ENCODE measurements at regions not wholly inside any gene's neighbourhood (a gene's known extent, or its start where the extent isn't known, plus 50 kb on each side); places are given as distances from the start of the nearest gene placed in this dataset.

DNA sequence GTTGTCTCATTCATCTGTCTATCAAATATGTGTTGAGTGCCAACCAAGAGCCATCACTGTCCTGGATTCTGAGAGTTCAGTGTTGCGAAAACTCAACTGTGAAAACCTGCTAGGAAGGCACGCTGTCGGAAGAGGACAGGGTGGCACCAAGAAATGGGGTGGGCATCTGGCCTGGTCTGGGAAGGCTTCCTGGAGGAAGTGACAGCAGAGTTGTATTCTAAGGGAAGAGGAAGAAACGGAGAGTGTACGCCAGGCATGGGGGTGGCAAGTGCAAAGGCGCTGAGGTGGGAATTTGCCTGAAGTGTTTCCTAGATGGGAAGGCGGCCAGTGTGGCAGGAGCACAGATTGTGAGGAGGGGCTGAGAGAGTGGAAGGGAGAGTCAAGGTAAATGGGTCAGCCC is 91.2 kb downstream of the ANKRD60 start:
- Histone ChIP-seq H3K79me2 (ENCODE audit: insufficient read depth, low read length) (no peaks in the 10 kb centered on the region), H3K9me2 (ENCODE audit: insufficient read depth) (no peaks in the 10 kb centered on the region), H3K27ac (ENCODE audit: low read depth, low read length) (no peak overlapping the region), H3K9me3 (ENCODE audit: control insufficient read depth in 1 of 2, insufficient read depth in 1 of 2, low read depth in 1 of 2, low read length in 2 of 2) (no peaks in the 10 kb centered on the region), H3K4me2 (ENCODE audit: low read length) (no peak overlapping the region), H2AFZ (ENCODE audit: low read depth, low read length, poor library complexity, severe bottlenecking) (no peak overlapping the region), H3K4me3 (replicated peaks in 1 of 2; ENCODE audit: low read depth in 1 of 2, low read length in 2 of 2) (no peak overlapping the region), H3K4me1 (ENCODE audit: control insufficient read depth in 1 of 2, insufficient read depth in 2 of 2, low read length in 2 of 2) (peaks cover 0 to under 1% of the 10 kb centered on the region in 2 experiments; a peak in 1 of 4 replicates), H3K9ac (ENCODE audit: low read length) (no peak overlapping the region), H3K27me3 (ENCODE audit: insufficient read depth, low read length) (peaks cover 82% of the 10 kb centered on the region), H4K20me1 (ENCODE audit: insufficient read depth) (no peaks in the 10 kb centered on the region; the same call in 1 of the 2 replicates), H3K36me3 (ENCODE audit: control insufficient read depth in 1 of 2, insufficient read depth in 2 of 2, low read length in 2 of 2) (no peaks in the 10 kb centered on the region)
- POLR2A ChIA-PET = no interaction called here
- CTCF ChIA-PET = no interaction called here
- DNase-seq (ENCODE audit: low read depth, low spot score) = no peak
- ATAC-seq = no peak
- RAD21 ChIA-PET (ENCODE audit: low non-redundant PET in 1 of 2, low total read pairs in 2 of 2, uncharacterized antibody in 2 of 2, unreplicated experiment in 2 of 2) = no interaction called here
- no TSS peak for BruUV-seq (replicated peaks)
- no peak for TF ChIP-seq ZNF274 (IDR thresholded peaks at IDR 0.05; ENCODE audit: low read depth, low read length)
- intact Hi-C loops (cut with micrococcal nuclease) = no loop called here

DNA sequence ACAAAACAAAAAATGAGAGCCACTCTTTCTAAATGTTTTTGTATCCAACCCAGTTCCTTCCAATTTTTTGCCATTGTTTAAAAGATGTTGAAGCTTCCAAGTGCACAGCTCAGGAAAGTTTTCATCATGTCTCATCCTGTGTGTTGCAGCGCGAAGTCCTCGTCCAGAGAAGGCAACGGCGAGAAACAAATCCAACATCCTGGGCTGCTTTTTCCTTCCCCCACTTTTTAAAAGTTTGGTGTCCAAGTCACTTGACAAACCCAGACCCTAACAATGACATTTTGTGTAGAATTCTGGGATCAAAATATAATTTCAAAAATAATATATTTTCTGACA is 92.3 kb downstream of the ANKRD60 start:
- no peak overlapping the region for H2AFZ ChIP-seq (ENCODE audit: low read depth, low read length, poor library complexity, severe bottlenecking)
- DNase-seq (ENCODE audit: low read depth, low spot score) (no peak), ATAC-seq (no peak)
- H3K9me2 ChIP-seq (ENCODE audit: insufficient read depth) = no peaks in the 10 kb centered on the region
- no peaks in the 10 kb centered on the region for H3K79me2 ChIP-seq (ENCODE audit: insufficient read depth, low read length)
- TF ChIP-seq RAD21 (IDR thresholded peaks at IDR 0.05; ENCODE audit: low read depth) (no peak), FOSL1 (IDR thresholded peaks at IDR 0.05; ENCODE audit: low read depth) (no peak), EZH2phosphoT487 (IDR thresholded peaks at IDR 0.05; ENCODE audit: borderline replicate concordance) (no peak), ELF1 (IDR thresholded peaks at IDR 0.05; ENCODE audit: borderline replicate concordance, low read depth) (no peak), TCF7L2 (IDR thresholded peaks at IDR 0.05; ENCODE audit: borderline replicate concordance, extremely low read depth, insufficient read depth, insufficient read length) (no peak), CEBPB (IDR thresholded peaks at IDR 0.05; ENCODE audit: low read depth) (no peak)
- TF ChIP-seq, protein P1, sequence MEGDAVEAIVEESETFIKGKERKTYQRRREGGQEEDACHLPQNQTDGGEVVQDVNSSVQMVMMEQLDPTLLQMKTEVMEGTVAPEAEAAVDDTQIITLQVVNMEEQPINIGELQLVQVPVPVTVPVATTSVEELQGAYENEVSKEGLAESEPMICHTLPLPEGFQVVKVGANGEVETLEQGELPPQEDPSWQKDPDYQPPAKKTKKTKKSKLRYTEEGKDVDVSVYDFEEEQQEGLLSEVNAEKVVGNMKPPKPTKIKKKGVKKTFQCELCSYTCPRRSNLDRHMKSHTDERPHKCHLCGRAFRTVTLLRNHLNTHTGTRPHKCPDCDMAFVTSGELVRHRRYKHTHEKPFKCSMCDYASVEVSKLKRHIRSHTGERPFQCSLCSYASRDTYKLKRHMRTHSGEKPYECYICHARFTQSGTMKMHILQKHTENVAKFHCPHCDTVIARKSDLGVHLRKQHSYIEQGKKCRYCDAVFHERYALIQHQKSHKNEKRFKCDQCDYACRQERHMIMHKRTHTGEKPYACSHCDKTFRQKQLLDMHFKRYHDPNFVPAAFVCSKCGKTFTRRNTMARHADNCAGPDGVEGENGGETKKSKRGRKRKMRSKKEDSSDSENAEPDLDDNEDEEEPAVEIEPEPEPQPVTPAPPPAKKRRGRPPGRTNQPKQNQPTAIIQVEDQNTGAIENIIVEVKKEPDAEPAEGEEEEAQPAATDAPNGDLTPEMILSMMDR (IDR thresholded peaks at IDR 0.05 in 2 of 3, conservative IDR thresholded peaks at IDR 0.05 in 1 of 3; ENCODE audit: borderline replicate concordance in 1 of 3, insufficient read depth in 1 of 3, low read depth in 2 of 3, low read length in 2 of 3) = no peak
- TF ChIP-seq, protein P2, sequence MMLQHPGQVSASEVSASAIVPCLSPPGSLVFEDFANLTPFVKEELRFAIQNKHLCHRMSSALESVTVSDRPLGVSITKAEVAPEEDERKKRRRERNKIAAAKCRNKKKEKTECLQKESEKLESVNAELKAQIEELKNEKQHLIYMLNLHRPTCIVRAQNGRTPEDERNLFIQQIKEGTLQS (IDR thresholded peaks at IDR 0.05) = no peak
- TF ChIP-seq, protein P3, sequence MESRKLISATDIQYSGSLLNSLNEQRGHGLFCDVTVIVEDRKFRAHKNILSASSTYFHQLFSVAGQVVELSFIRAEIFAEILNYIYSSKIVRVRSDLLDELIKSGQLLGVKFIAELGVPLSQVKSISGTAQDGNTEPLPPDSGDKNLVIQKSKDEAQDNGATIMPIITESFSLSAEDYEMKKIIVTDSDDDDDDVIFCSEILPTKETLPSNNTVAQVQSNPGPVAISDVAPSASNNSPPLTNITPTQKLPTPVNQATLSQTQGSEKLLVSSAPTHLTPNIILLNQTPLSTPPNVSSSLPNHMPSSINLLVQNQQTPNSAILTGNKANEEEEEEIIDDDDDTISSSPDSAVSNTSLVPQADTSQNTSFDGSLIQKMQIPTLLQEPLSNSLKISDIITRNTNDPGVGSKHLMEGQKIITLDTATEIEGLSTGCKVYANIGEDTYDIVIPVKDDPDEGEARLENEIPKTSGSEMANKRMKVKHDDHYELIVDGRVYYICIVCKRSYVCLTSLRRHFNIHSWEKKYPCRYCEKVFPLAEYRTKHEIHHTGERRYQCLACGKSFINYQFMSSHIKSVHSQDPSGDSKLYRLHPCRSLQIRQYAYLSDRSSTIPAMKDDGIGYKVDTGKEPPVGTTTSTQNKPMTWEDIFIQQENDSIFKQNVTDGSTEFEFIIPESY (IDR thresholded peaks at IDR 0.05; ENCODE audit: extremely low read depth, insufficient replicate concordance, low read length) = no peak
- no peak overlapping the region for H3K9ac ChIP-seq (ENCODE audit: low read length)
- CTCF ChIA-PET = no interaction called here
- no peaks in the 10 kb centered on the region; the same call in 1 of the 2 replicates for H4K20me1 ChIP-seq (ENCODE audit: insufficient read depth)
- no peaks in the 10 kb centered on the region for H3K9me3 ChIP-seq (ENCODE audit: control insufficient read depth in 1 of 2, insufficient read depth in 1 of 2, low read depth in 1 of 2, low read length in 2 of 2)
- BruUV-seq (replicated peaks) = no TSS peak
- intact Hi-C loops (cut with micrococcal nuclease) = no loop called here
- peaks cover 9 to 10% of the 10 kb centered on the region in 2 experiments for H3K4me1 ChIP-seq (ENCODE audit: control insufficient read depth in 1 of 2, insufficient read depth in 2 of 2, low read length in 2 of 2)
- H3K4me3 ChIP-seq (replicated peaks in 1 of 2; ENCODE audit: low read depth in 1 of 2, low read length in 2 of 2) = no peak overlapping the region
- RAD21 ChIA-PET (ENCODE audit: low non-redundant PET in 1 of 2, low total read pairs in 2 of 2, uncharacterized antibody in 2 of 2, unreplicated experiment in 2 of 2) = no interaction called here
- H3K4me2 ChIP-seq (ENCODE audit: low read length) = no peak overlapping the region
- H3K27me3 ChIP-seq (ENCODE audit: insufficient read depth, low read length) = peaks cover 90% of the 10 kb centered on the region
- POLR2A ChIA-PET = no interaction called here
- no peaks in the 10 kb centered on the region for H3K36me3 ChIP-seq (ENCODE audit: control insufficient read depth in 1 of 2, insufficient read depth in 2 of 2, low read length in 2 of 2)
- H3K27ac ChIP-seq (ENCODE audit: low read depth, low read length) = no peak overlapping the region

Data from HCT116 (cell line).